Neutrophil (primary cell): ENCODE measurements at regions not wholly inside any gene's neighbourhood (a gene's known extent, or its start where the extent isn't known, plus 50 kb on each side); places are given as distances from the start of the nearest gene placed in this dataset.
"Not testable (repeated sequence)": the region's sequence is repeated elsewhere in the genome, so short reads cannot be mapped to it uniquely, and the experiment has no call there.

Experiments
- H3K27ac ChIP-seq: fragments of 200-600 bp; sonication (generic); 2 replicates; pipeline ENCODE4 v1.5.1; 2016; ENCODE audit warnings: mild to moderate bottlenecking, moderate library complexity
- H3K27me3 ChIP-seq: fragments of 200-600 bp; sonication (generic); 2 replicates; pipeline ENCODE4 v1.6.0; 2016; ENCODE audit warnings: mild to moderate bottlenecking
- H3K36me3 ChIP-seq: fragments of 200-600 bp; sonication (generic); 2 replicates; pipeline ENCODE4 v1.5.1; 2017
- H3K4me1 ChIP-seq, 2 experiments: fragments of 200-600 bp in 1 of 2; sonication (generic) in 1 of 2; 1 replicate in 1 of 2; 2 replicates in 1 of 2; pipeline versions ENCODE4 v1.5.1 to v1.6.1; 2013 to 2016; ENCODE audit warnings: low read depth in 1 of 2, low read length in 1 of 2, mild to moderate bottlenecking in 1 of 2, moderate library complexity in 1 of 2; ENCODE audit not compliant: control insufficient read depth in 1 of 2, insufficient read depth in 1 of 2
- H3K4me3 ChIP-seq, 2 experiments: fragments of 200-600 bp in 1 of 2; sonication (generic) in 1 of 2; 1 replicate in 1 of 2; 2 replicates in 1 of 2; pipeline ENCODE4 v1.5.1; 2013 to 2016; ENCODE audit warnings: low read depth in 1 of 2, low read length in 1 of 2, mild to moderate bottlenecking in 1 of 2, moderate library complexity in 1 of 2
- H3K9me3 ChIP-seq: fragments of 200-600 bp; sonication (generic); 2 replicates; pipeline ENCODE4 v1.5.1; 2016
- TF ChIP-seq, protein P1 (sequence below): fragments of 200-600 bp; sonication (generic); IDR thresholded peaks from 2 replicates; pipeline ENCODE4 v1.5.1; 2016; ENCODE audit warnings: antibody characterized with exemption

DNA sequence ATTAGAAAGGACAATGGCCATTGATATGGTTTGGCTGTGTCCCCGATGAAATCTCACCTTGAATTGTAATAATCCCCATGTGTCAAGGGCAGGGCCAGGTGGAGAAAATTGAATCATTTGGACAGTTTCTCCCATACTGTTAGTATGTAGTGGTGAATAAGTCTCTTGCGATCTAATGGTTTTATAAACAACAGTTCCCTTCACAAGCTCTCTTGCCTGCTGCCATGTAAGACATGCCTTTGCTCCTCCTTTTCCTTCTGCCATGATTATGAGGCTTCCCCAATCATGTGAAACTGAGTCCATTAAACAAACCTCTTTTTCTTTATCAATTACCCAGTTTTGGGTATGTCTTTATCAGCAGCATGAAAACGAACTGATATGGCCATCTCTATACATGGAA is 302.7 kb downstream of the SFMBT2 start:
- no peaks in the 10 kb centered on the region for H3K36me3 ChIP-seq
- no peak overlapping the region for H3K27ac ChIP-seq
- H3K4me3 ChIP-seq: no peak overlapping the region
- TF ChIP-seq, protein P1, sequence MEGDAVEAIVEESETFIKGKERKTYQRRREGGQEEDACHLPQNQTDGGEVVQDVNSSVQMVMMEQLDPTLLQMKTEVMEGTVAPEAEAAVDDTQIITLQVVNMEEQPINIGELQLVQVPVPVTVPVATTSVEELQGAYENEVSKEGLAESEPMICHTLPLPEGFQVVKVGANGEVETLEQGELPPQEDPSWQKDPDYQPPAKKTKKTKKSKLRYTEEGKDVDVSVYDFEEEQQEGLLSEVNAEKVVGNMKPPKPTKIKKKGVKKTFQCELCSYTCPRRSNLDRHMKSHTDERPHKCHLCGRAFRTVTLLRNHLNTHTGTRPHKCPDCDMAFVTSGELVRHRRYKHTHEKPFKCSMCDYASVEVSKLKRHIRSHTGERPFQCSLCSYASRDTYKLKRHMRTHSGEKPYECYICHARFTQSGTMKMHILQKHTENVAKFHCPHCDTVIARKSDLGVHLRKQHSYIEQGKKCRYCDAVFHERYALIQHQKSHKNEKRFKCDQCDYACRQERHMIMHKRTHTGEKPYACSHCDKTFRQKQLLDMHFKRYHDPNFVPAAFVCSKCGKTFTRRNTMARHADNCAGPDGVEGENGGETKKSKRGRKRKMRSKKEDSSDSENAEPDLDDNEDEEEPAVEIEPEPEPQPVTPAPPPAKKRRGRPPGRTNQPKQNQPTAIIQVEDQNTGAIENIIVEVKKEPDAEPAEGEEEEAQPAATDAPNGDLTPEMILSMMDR: no peak
- no peaks in the 10 kb centered on the region for H3K4me1 ChIP-seq
- H3K9me3 ChIP-seq: no peaks in the 10 kb centered on the region
- H3K27me3 ChIP-seq: no peaks in the 10 kb centered on the region

DNA sequence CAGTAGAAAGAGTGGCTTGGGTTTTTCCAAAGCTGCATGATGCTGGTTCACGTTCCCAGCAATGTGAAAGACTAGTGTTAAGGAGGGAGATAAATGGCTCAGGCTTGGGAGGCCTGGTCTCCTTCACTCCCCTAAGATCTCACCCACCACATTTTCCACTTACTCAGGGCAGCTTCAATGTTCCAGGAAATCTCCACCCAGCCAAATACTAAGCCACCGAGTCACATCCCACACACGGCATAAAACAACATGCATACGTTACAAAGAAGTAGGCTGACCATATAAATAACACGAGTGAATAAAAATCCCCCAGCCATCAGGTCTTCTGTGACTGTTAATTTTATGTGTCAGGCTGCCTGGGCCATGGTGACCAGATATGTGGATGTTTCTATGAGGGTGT is 303.5 kb downstream of the SFMBT2 start:
- Histone ChIP-seq H3K27ac (no peak overlapping the region), H3K9me3 (no peaks in the 10 kb centered on the region)
- TF ChIP-seq, protein P1: no peak

DNA sequence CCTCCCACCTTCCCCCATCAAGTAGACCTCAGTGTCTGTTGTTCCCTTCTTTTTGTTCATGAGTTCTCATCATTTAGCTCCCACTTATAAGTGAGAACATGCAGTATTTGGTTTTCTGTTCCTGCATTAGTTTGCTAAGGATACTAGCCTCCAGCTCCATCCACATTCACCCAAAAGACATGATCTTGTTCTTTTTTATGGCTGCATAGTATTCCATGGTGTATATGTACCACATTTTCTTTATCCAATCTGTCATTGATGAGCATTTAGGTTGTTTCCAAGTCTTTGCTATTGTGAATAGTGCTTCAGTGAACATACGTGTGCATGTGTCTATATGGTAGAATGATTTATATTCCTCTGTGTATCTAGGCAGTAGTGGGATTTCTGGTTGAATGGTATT is 306.5 kb downstream of the SFMBT2 start:
- H3K9me3 ChIP-seq, H3K27ac ChIP-seq, H3K27me3 ChIP-seq, H3K36me3 ChIP-seq, H3K4me1 ChIP-seq, H3K4me3 ChIP-seq: not testable (repeated sequence)

More for the DNA sequence above, 303.5 kb downstream of the SFMBT2 start:
- Histone ChIP-seq H3K36me3 (no peaks in the 10 kb centered on the region), H3K27me3 (no peaks in the 10 kb centered on the region), H3K4me1 (no peaks in the 10 kb centered on the region), H3K4me3 (no peak overlapping the region)

DNA sequence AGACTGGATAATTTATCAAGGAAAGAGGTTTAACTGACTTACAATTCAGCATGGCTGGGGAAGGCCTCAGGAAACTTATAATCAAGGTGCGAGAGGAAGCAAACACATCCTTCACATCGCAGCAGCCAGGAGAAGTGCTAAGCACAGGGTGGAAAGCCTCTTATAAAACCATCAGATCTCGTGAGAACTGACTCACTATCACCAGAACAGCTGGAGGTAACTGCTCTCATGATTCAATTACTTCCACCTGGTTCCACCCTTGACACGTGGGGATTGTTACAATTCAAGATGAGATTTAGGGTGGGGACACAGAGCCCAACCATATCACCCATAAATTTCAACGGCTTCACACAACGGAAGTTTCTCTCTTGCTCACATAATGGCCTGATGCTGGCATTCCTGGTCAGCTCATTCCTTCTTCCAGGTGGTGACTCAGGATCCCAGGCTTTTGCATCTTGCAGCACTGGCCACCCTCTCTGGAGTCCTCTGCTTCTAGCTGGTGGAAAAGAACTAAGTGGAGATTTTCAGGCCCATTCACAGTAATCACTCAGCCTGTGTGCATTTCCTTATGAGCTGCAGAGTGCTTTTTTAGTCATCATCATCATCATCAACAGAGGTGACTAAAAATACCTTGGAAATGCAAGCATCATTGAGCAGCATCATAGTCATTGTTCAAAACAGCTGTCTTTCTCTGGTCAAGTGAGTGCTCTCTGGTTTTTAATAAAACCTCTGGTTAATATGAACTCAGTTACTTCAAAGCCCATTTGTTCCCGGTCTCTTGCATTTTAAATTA is 308.1 kb downstream of the SFMBT2 start:
- H3K4me1 ChIP-seq: peaks cover 0 to 2% of the 10 kb centered on the region in 2 experiments
- H3K36me3 ChIP-seq: no peaks in the 10 kb centered on the region
- no peak overlapping the region for H3K4me3 ChIP-seq
- H3K27ac ChIP-seq: no peak overlapping the region
- H3K9me3 ChIP-seq: no peaks in the 10 kb centered on the region
- no peaks in the 10 kb centered on the region for H3K27me3 ChIP-seq
- TF ChIP-seq, protein P1: no peak

DNA sequence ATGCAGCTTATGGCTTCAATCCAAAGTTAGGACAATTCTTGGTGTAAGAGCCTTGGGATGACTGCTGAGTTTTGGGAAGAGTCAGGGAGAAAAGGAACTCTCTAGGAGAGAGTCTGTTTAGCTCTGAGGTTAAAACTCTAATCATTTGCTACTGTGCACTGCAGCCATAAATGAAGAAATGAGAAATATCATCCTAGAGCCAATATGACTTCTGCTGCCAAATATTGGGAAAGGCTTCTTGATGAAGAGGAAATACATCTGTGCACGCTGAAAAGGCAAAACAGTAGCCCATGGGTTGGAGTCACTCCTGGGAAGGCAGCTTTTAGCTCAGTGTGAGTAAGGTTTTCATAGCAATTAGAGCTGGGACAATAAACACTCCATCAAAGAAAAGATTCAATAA is 308.8 kb downstream of the SFMBT2 start:
- H3K9me3 ChIP-seq: no peaks in the 10 kb centered on the region
- H3K4me3 ChIP-seq: no peak overlapping the region
- no peak overlapping the region for H3K27ac ChIP-seq
- TF ChIP-seq, protein P1: no peak
- H3K4me1 ChIP-seq: peaks cover 0 to 2% of the 10 kb centered on the region in 2 experiments
- no peaks in the 10 kb centered on the region for H3K36me3 ChIP-seq
- H3K27me3 ChIP-seq: no peaks in the 10 kb centered on the region

DNA sequence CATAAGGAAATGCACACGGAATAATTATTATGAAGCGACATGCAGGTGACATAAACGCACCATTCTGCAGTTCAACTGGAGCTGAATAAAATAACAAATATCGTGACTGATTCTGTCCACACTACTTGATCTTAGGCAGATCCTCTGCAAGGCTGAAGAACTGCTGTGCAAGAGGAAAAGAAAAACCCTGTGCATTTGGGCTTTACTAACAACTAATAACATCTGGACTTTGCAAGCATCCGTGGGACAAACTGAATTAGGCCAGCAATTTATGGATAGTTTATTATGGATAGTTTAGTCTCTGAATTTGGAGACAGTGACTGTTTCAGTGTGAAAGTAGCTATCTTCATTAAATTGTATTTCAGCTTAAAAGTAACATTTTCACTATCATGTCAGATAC is 309.4 kb downstream of the SFMBT2 start:
- TF ChIP-seq, protein P1: no peak
- Histone ChIP-seq H3K27me3 (no peaks in the 10 kb centered on the region), H3K4me1 (peaks cover 0 to 2% of the 10 kb centered on the region in 2 experiments), H3K9me3 (no peaks in the 10 kb centered on the region), H3K4me3 (no peak overlapping the region), H3K27ac (no peak overlapping the region), H3K36me3 (no peaks in the 10 kb centered on the region)
